ENCODE measurements at regions not wholly inside any gene's neighbourhood (a gene's known extent, or its start where the extent isn't known, plus 50 kb on each side); places are given as distances from the start of the nearest gene placed in this dataset.

- Mint-ChIP-seq H3K4me1 (ENCODE audit: low read depth) (peaks cover 14% of the 10 kb centered on the region), H3K4me3 (ENCODE audit: low read depth) (no peak overlapping the region), H3K9me3 (ENCODE audit: low read depth) (no peaks in the 10 kb centered on the region)
Observed at GRCh38 chr15:47573673-47574072, 143.6 kb upstream of the SEMA6D start.

GRCh38 chr15:47577000-47577399 lies 140.3 kb upstream of the SEMA6D start:
- peaks cover 9% of the 10 kb centered on the region for H3K4me1 Mint-ChIP-seq (ENCODE audit: low read depth)
- TF ChIP-seq CTCF (IDR thresholded peaks at IDR 0.05; ENCODE audit: unreplicated experiment), result no peak
- H3K4me3 Mint-ChIP-seq (ENCODE audit: low read depth), result no peak overlapping the region
- H3K27me3 Mint-ChIP-seq, result no peaks in the 10 kb centered on the region
- H3K9me3 Mint-ChIP-seq (ENCODE audit: low read depth), result no peaks in the 10 kb centered on the region
- H3K36me3 Mint-ChIP-seq (ENCODE audit: insufficient read depth), result no peaks in the 10 kb centered on the region
- H3K27ac Mint-ChIP-seq, result no peak overlapping the region
- no peak for DNase-seq (ENCODE audit: low spot score, unreplicated experiment)

More at GRCh38 chr15:47573673-47574072, 143.6 kb upstream of the SEMA6D start:
- no peaks in the 10 kb centered on the region for H3K27me3 Mint-ChIP-seq
- no peaks in the 10 kb centered on the region for H3K36me3 Mint-ChIP-seq (ENCODE audit: insufficient read depth)
- no peak for DNase-seq (ENCODE audit: low spot score, unreplicated experiment)
- H3K27ac Mint-ChIP-seq, result no peak overlapping the region
- no peak for TF ChIP-seq CTCF (IDR thresholded peaks at IDR 0.05; ENCODE audit: unreplicated experiment)

GRCh38 chr15:47577461-47577860 lies 139.8 kb upstream of the SEMA6D start:
- Mint-ChIP-seq H3K36me3 (ENCODE audit: insufficient read depth) (no peaks in the 10 kb centered on the region), H3K9me3 (ENCODE audit: low read depth) (no peaks in the 10 kb centered on the region), H3K4me1 (ENCODE audit: low read depth) (peaks cover 9% of the 10 kb centered on the region), H3K27ac (no peak overlapping the region), H3K4me3 (ENCODE audit: low read depth) (no peak overlapping the region), H3K27me3 (no peaks in the 10 kb centered on the region)
- no peak for DNase-seq (ENCODE audit: low spot score, unreplicated experiment)
- no peak for TF ChIP-seq CTCF (IDR thresholded peaks at IDR 0.05; ENCODE audit: unreplicated experiment)

DNA sequence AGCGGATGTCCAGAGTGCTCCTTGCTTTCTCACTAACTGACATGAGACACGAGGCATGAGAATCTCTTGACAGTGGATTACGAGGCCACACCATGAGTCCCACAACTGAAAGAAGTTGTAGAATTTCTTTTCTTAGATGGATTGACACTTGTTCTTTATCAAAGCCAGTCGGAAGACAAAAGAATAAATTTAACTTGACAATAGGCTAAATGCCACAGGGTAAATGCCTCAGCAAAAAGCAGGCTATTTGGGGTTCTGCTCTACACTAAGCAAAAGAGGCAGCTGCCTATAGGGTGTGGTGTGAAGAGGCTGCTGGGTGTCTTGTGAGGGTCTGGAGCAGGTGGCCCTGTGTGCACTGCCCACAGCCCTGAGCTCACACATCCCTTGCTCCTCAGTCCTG lies 135.1 kb upstream of the SEMA6D start:
- Mint-ChIP-seq H3K4me3 (ENCODE audit: low read depth) (no peak overlapping the region), H3K36me3 (ENCODE audit: insufficient read depth) (no peaks in the 10 kb centered on the region), H3K27ac (no peak overlapping the region), H3K27me3 (no peaks in the 10 kb centered on the region), H3K9me3 (ENCODE audit: low read depth) (no peaks in the 10 kb centered on the region), H3K4me1 (ENCODE audit: low read depth) (no peaks in the 10 kb centered on the region)
- TF ChIP-seq CTCF (IDR thresholded peaks at IDR 0.05; ENCODE audit: unreplicated experiment), result no peak
- no peak for DNase-seq (ENCODE audit: low spot score, unreplicated experiment)

DNA sequence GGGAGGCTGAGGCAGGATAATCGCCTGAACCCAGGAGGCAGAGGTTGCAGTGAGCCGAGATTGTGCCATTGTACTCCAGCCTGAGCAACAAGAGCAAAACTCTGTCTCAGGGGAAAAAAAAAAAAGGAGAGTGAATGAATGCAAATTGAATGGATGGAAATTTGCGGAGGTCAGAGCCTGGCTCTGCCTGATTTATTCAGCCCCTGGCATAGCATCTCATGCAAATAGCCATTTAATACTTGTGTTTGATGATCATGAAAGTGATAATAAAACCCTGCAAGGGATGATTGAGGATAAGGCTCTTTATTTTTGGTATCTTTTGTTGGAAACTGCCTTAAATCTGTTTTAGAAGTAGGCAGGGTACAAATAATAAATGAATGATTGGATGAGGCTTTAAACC lies 133.0 kb upstream of the SEMA6D start:
- Mint-ChIP-seq H3K4me3 (ENCODE audit: low read depth) (no peak overlapping the region), H3K4me1 (ENCODE audit: low read depth) (peaks cover 3% of the 10 kb centered on the region), H3K36me3 (ENCODE audit: insufficient read depth) (no peaks in the 10 kb centered on the region), H3K9me3 (ENCODE audit: low read depth) (no peaks in the 10 kb centered on the region), H3K27me3 (no peaks in the 10 kb centered on the region), H3K27ac (no peak overlapping the region)
- DNase-seq (ENCODE audit: low spot score, unreplicated experiment), result no peak
- no peak for TF ChIP-seq CTCF (IDR thresholded peaks at IDR 0.05; ENCODE audit: unreplicated experiment)

Measured in progenitor cell of endocrine pancreas (in vitro differentiated cells).